Activated CD4-positive, alpha-beta T cell treated with anti-CD3 and anti-CD28 coated beads, Interleukin-2, Interleukin-4, amounts not matched to agents 100 ng/mL and 50 ng/mL, durations not matched to agents 16 hours and 8 hours (primary cell): ENCODE measurements at regions not wholly inside any gene's neighbourhood (a gene's known extent, or its start where the extent isn't known, plus 50 kb on each side); places are given as distances from the start of the nearest gene placed in this dataset.

Experiments
- DNase-seq: peaks from one replicate; pipeline ENCODE4 v3.0.0-alpha.2; 2020; ENCODE audit warnings: low spot score

DNA sequence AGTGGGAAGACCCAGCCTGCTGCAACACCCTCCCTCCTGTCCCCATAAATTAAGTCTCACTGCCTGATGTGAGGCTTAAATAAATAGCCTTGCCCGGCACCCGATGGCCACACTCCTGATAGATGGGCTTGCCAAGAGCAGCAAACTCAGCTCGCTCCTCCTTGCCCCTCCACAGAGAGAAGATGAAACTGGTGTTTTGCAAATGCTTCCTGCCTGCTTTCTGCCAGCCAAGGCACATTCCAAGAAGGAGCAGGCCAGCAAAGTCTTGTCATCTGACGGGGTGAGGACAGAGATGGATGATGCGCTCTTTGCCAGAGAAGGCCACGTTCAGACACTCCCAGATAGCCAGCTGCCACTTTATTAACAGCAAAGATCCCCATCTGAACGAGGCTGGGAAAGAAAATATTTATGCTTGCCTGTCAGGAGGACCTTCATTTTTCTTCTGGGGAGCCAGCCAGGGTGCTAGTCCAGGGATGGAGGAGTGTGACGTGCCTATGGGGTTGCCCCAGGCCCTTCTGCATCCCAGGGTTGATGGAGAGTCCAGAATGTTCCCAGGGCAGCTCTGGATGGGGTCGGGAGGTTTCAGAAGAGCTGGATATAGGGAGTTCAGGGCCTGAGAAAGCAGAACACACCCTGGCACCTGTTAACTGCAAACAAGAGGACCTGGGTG is 265.4 kb downstream of the FOXD2 start:
- DNase-seq: no peak

DNA sequence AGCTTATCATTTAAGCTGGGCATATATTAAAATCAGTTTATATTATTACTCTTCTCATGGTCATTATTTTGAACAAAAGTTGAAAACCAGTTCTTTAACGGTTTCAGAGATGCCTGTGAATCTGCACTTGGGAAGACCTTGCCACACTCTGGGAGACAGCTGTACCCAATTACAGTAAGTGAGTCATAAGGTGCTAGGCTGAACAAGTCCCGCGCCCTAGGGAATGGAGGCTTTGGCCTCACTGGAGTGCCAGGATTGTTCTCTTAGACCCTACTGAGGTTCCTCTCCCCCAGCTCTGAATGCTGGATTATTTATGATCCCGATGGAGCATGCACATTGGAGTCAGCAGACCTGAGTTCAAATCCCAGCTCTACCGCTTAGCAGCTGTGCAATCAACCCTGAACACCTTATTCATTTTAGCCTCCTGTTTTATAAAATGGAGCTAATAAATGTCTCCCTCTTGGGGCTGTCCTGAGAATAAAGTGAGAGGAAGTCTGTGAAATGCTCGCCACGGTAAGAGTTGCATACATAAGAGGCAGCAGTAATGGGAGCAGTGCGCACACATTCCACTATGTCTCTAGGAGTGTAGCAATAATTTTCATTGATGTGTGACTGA is 266.2 kb downstream of the FOXD2 start:
- DNase-seq: no peak

DNA sequence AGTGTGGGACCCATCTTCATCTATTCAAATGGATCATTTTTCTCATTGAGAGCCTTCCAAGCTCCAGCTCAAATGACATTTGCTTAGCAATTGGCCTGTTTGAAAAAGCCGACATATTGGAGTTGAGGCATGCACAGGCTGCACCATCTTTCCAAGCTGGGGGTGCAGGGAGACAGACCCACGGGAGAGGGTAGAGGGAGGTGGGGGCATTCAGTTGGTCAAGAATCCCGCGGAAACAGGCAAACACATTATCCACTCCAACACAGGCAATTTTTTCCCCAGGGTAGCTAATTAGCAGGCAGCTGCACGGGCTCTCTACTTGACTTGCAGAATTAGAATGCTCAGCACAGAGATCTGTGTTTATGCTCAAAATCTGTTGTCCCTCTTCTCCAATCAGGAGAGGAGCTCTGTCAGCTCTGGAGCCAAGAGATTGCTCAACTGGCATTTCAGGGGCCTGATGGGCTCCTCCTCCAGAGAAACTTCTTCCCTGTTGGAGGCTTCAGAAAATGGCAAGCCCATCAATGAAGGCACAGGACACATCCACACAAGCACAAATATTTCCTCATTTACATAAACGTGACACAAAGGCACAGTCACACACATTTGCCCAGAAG is 267.8 kb downstream of the FOXD2 start:
- no peak for DNase-seq

DNA sequence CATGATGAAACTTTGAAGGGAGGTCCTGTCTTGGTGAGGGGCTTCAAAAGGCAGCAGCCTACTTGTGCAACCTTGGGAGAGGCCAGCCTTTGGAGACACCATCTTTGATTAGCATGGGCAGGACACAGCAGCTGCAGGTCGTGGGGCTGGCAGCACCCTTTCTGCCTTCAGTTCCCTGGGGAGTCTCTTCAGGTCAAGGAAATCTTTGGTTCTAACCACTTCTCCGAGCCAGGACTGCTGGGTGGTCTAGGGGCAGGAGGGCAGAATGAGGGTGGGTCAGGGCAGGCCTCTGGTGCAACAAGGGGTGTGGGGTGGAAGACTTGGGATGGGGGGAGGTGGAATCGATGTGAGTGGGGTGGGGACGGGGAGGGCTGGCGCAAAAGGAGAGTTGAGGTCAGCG is 269.7 kb downstream of the FOXD2 start:
- no peak for DNase-seq

DNA sequence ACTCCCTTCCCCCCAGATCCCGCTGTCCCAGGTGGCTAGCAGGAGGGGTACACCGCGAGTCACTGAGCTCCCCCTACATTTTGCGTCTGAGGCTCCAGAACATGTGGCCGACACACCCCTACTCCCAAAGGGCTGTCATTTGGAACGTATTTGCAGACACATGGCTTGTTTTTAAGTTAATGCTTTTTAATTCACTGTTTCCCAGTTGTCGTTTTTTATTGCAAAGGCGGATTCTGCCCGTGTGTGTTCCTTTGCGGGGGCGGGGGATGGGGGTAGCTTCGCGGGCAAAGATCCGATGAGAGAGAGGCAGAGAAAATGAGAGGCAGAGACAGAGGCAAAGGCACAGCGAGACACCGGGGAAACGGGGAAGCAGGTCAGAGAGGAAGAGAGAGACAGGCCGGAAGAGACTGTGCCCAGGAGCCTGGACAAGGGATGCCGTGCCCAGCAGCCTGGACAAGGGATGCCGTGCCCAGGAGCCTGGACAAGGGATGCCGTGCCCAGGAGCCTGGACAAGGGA is 270.2 kb downstream of the FOXD2 start:
- no peak for DNase-seq

DNA sequence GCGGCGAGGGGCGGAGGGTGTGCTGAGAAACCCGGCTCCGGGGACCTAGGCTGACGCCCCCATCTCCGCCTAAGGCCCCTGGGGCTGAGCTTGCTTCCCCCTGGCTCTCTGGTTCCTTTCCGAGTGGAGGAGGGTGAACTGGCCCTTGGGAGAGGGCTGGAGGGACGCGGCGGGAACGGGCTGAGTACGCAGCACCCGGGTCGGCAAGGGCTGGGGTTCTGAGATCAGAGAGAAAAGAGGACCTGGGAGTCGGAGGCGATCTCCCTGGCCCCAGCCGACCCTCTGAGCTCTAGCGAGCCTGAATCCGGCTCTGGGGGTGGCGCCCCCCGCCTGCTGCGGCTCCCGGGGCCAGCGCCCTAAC is 270.8 kb downstream of the FOXD2 start:
- no peak for DNase-seq

DNA sequence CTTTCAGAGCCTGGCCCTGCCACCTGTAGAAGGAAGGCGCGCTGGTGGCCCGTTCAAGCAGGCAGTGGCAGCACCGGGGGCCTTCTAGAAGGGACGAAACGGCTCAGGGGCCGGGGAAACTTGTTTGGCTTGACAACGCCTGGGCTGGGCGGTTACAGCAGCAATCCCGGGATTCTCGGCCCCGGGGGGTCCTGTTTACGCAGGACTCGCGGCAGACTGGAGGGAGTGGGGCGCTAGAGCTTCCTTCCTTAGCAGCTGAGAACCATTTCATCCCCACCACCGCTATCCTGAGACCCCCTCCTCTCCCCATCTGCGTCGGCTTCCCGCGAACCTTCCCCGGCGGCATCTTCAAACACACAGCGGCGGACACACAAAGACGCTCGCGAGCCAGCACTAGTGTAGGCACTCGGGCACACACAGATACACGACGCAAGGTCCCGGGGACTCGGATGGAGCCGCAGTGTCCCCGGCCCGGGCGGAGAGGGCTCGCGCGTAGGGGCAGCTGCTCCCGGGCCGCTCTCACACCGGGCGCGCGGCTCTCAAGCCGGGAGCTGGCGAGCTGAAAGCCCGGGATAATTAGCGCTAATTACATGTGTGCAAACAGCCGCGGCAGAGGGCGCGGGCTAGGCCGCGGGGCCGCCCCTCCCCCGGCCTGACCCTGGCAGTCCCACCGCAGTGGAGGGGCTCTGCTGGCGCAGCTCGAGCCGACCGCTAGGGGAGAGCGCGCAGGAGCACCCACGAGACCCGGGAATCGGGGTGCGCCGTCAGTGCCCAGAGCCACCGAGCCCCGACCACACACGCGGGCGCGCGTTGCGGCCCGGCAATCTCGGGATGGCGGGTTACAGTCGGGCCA is 271.4 kb downstream of the FOXD2 start:
- no peak for DNase-seq

DNA sequence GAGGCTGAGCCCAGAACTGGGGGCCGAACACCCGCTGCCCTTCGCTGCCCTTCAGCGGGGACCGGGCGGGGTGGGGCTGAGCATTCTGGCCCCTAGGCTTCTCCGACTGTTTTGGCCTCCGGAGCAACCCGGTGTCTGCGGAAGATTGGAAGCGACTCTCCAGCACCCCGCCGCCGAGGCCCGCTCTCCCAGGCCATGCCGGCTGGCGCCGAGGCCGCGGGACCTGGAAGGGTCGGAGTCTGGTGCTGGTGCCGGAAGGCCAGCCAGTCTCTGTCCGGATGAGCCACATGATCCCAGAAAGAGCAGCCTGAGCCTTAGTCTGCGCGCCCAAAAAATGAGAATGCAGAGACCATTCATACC is 272.0 kb downstream of the FOXD2 start:
- DNase-seq: no peak

DNA sequence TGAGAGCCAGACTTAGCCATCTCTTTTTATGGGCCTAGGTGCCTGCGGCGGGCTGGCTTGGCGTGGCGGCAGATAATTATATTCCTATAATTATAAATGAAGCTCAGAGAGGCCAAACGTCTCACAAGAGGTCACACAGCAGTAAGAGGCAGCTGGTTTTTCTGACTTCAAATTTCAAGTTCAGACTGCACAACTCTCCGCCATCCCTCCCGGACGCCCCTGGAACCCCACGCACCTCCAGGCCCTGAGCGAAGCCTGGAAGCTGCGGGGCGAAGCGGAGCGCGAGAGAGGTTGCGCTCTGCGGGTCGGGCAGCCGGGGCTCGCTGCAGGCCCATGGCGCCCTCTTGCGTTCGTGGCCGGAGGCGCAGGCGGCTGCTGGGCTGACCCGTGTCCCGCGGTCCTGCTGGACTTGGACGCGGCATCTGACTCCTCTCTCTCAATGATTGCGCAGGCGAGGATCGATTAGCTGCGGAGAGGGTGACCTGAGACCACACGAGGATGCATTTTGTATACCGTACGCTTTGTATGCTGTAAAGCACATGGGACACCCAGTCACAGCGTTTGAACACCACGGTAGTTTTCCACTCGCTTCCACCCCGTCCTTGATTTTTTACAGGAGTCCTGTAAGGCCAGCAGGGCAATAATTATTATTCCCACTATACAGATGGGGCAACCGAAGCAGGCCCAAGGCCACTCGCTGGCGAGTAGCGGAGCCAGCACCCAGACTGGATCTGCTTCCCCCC is 272.7 kb downstream of the FOXD2 start:
- DNase-seq: peak; percentile 61
